NCI-H2227 (cell line): ENCODE measurements at regions not wholly inside any gene's neighbourhood (a gene's known extent, or its start where the extent isn't known, plus 50 kb on each side); places are given as distances from the start of the nearest gene placed in this dataset.
"Not testable (repeated sequence)": the region's sequence is repeated elsewhere in the genome, so short reads cannot be mapped to it uniquely, and the experiment has no call there.

Source experiments
- DNase-seq: peaks from one replicate; lab custom pipeline; 2025; ENCODE audit not compliant: unreplicated experiment; lab: John Stamatoyannopoulos, UW

DNA sequence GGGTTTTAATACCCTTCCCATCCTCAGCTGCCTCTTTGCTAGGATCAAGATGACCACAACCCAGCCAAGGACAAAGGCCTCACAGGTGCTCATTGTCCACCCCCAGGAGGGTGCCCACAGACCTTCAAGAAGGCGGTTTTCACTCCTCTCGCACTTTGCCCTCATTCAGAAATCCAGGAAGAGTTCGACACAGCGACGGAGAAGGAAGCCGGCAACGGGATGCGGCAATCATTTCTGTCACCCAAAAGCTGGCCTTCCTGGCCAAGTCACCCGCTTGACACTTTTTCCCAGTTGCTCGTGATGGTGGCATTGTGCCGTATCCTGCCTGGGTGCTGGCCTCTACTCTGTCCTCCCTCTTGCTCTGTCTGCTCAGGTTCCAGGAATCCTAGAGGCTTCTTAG lies 293.0 kb upstream of the ZNF337 start:
- not testable (repeated sequence) for DNase-seq

DNA sequence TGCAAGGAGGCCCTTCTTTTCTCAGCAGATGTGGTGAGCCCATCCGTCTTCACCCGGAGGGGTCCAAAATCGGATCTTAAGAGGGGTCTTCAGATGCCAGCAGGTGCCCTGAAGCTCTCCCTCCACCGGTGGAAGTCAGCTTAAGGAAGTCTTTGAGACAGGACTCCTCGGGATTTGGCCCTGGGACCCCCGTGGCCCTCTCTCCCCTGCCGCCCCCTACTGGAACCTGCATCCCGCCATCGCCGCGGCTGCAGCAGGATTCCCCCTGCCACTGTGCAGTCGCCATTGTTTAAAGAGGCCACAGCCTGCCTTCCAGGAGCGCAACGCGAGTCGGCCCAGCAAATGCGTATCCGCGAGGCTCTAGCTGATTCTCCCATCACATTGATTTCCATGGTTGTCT lies 292.5 kb upstream of the ZNF337 start:
- no peak for DNase-seq

DNA sequence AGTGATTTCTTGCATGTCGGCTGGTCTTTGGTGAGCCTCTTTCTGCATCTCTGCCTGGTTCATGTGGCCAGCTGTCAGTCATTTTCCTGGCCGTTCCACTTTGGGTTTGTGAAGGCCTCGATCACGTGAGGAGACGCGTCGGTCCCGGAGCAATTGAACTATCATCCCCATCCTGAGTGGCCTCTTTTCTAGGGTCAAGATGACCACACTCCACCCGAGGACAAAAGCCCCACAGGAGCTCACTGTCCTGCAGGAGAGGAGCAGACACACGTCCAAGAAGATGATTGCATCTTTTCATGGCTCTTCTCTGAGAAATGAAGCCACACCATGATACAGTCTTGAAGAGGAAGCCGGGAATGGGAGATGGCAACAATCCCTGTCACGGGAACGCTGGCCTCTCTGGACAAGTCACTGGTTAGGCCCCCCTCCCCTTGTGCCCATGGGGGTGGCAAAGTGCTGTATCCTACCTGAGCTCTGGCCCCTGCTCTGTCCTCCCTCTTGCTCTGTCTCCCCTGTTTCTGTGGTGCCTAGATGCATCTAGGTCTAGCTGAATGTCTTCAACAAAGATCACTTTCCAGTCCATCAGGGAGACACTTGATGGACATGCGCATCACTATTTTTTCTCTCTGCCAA lies 291.4 kb upstream of the ZNF337 start:
- not testable (repeated sequence) for DNase-seq

GRCh38 chr20:25987073-25987927 lies 290.6 kb upstream of the ZNF337 start:
- peak; percentile 37 for DNase-seq

- no peak for DNase-seq
Observed at GRCh38 chr20:25985597-25985996, 288.9 kb upstream of the ZNF337 start.

DNA sequence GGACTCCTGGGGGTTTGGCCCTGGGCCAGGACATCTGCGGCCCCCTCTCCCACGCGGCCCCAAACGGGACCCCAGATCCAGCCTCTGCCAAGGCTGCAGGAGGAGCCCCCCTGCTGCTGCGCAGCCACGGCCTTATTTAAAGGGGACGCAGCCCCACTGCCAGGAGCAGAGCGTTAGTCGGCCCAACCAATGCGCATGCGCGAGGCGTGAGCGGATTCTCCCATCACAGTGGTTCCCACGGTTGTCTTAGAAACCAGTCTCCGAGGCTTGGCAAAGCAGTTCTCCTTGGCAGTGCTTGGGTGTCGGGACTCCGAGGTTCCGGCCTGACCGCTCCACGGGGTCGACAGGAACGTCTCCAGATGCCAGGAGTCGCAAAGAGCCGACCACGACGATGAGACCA lies 288.3 kb upstream of the ZNF337 start:
- no peak for DNase-seq

- not testable (repeated sequence) for DNase-seq
Observed at GRCh38 chr20:25982701-25983100, 286.0 kb upstream of the ZNF337 start.

DNA sequence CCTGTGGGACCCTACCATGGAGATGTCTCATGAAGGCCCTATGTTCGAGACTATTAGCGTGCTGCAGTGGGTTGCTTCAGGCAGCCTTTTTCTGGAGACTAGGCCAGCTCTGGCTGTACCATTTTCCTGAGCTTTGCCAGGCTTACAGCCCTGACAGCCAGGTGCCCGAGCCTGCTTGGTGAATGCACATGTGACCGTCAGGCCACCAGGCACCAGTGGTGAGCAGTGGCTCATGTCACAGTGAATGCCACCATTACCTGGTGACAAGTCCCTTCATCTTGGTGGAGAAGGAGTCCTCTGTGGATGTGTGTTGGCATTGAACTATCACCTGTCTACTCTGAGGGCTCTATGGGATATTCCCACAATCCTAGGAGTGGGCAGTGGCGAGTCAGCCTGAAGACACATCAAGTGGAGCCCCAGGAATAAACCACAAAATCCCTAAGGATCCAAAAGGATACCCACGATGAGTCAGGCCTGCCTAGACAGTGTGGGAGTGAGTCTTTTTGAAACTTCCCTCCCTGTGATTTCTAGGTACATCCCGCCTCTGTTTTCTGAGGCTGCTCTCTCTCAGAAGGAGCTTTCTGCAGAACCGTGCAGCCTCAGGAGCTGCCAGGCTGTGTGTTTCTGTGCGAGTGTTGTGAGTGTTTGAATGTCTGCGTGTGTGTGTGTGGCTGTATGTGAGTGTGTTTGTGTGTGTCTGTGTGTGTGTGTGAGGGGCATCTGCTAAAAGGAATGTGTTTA lies 282.0 kb upstream of the ZNF337 start:
- DNase-seq = not testable (repeated sequence)

- not testable (repeated sequence) for DNase-seq
Observed at GRCh38 chr20:25975816-25976215, 279.2 kb upstream of the ZNF337 start.

- DNase-seq = not testable (repeated sequence)
Observed at GRCh38 chr20:25965203-25965602, 268.6 kb upstream of the ZNF337 start.

GRCh38 chr20:25953876-25954275 lies 257.2 kb upstream of the ZNF337 start:
- DNase-seq = not testable (repeated sequence)

DNA sequence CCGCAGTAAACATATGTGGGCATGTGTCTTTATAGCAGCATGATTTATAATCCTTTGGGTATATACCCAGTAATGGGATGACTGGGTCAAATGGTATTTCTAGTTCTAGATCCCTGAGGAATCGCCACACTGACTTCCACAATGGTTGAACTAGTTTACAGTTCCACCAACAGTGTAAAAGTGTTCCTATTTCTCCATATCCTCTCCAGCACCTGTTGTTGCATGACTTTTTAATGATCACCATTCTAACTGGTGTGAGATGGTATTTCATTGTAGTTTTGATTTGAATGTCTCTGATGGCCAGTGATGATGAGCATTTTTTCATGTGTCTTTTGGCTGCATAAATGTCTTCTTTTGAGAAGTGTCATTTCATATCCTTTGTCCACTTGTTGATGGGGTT lies 238.6 kb upstream of the ZNF337 start:
- not testable (repeated sequence) for DNase-seq

DNA sequence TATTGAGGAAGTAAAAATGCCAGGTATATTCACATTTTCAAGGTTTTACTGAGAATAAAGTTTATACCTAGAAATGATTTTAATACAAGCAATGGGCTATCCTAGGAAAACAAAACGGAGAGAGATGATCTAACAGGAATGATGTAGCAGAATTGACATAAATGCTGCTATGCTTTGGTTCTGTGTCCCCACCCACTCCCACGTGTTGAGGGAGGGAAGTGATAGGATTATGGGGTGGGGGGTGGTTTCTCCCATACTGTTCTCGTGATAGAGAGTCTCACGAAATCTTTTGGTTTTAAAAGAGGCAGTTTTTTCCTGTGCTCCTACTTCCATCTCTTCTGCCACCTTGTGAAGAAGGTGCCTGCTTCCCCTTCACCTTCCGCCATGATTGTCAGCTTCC lies 236.2 kb upstream of the ZNF337 start:
- not testable (repeated sequence) for DNase-seq

- DNase-seq = not testable (repeated sequence)
Observed at GRCh38 chr20:25932170-25932569, 235.5 kb upstream of the ZNF337 start.

- DNase-seq = not testable (repeated sequence)
Observed at GRCh38 chr20:25902321-25902720, 205.7 kb upstream of the ZNF337 start.

GRCh38 chr20:25898663-25899062 lies 202.0 kb upstream of the ZNF337 start:
- DNase-seq = not testable (repeated sequence)

DNA sequence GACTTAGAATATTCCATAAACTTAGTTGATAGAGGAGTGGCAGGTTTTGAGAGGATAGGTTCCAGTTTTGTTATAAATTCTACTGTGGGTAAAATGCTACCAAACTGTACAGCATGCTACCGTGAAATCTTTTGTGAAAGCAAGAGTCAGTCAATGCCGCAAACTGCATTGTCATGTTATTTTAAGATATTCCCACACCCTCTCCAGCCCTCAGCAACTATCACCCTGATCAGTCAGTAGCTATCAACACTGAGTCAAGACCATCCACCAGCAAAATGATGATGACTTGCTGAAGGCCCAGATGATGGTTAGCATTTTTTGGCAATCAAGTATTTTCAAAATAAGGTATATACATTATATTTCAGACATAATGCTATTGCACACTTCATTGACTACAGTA lies 182.4 kb upstream of the ZNF337 start:
- DNase-seq = not testable (repeated sequence)

DNA sequence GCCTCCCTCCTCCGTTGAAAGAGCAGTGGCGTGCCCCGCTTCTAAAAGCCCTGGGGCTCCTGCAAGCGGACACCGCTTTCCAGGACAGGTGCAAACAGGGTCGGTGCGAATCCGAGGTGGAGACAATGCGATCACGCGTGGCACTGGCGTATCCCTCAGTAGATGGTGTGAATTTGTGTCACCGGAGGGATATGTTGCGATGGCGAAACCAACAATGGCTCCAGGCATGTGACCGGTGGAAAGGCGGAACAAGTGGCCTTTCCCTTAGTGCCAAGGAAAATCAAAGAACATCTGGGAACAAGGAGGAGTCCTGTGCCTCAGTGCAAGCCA lies 172.0 kb upstream of the ZNF337 start:
- not testable (repeated sequence) for DNase-seq

DNA sequence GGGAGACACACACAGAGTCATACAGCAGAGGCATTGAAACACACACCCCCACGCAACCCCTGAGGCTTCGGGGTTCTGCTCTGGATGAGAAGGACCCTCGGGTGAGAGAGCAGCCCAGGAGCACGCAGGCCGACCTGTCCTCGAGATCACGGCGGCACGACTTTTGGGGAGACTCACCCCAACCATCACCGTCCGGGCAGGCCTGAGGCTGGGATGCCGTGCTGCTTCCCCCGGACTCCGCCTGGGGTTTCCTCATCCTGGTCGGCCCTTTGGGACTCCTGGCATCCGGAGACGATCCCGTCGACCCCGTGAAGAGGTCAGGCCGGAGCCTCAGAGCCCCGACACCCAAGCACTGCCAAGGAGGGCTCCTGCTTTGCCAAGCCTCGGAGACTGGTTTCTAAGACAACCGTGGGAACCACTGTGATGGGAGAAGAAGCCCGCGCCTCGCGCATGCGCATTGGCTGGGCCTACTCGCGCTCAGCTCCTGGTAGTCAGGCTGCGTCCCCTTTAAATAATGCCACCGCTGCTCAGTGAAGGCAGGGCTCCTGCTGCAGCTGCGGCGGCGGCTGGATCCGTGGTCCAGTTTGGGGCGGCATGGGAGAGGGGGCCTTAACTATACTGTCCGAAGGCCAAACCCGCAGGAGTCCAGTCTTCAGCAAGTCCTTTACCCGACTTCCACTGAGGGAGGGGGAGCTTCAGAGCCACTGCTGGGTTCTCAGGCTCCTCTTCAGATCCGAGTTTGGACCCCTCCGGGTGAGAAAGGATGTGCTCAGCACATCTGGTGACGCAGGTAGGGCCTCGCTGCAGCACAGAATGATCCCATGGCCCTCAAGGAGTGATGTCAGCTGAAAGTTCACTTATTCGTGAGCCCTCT lies 171.4 kb upstream of the ZNF337 start:
- peak; percentile 91 for DNase-seq

GRCh38 chr20:25867015-25867775 lies 170.5 kb upstream of the ZNF337 start:
- not testable (repeated sequence) for DNase-seq
